SK-N-SH (cell line): ENCODE measurements at regions not wholly inside any gene's neighbourhood (a gene's known extent, or its start where the extent isn't known, plus 50 kb on each side); places are given as distances from the start of the nearest gene placed in this dataset.

Source experiments
- CTCF ChIA-PET: fragments of 300-600, 350-600 bp; formaldehyde crosslinking; extraction: SDS; loops from one replicate; lab custom pipeline; 2021; lab: Yijun Ruan, JAX
- POLR2A ChIA-PET: fragments of 350-600 bp; sonication (Branson Sonifier 250); formaldehyde crosslinking; extraction: SDS; loops from one replicate; lab custom pipeline; 2020; ENCODE audit warnings: antibody characterized with exemption, inconsistent platforms; lab: Yijun Ruan, JAX
- DNase-seq: peaks from one replicate; pipeline ENCODE4 v3.0.0; 2012
- H2AFZ ChIP-seq: fragments of 200-600 bp; sonication (generic); 2 replicates; pipeline ENCODE4 v1.8.1; 2016; ENCODE audit warnings: antibody characterized with exemption, mild to moderate bottlenecking, low read depth
- H3F3A ChIP-seq: fragments of 200-600 bp; sonication (generic); replicated peaks from 2 replicates; pipeline ENCODE3; 2016; ENCODE audit warnings: antibody characterized with exemption, mild to moderate bottlenecking; ENCODE audit not compliant: insufficient read depth
- H3K27ac ChIP-seq, 2 experiments: fragments of 200-500 bp in 1 of 2; fragments of 200-600 bp in 1 of 2; sonication (Bioruptor generic) in 1 of 2; sonication (generic), shearing (Covaris generic) in 1 of 2; 2 replicates each; pipeline versions ENCODE4 v1.5.1 to v1.6.1; 2014 to 2016; ENCODE audit warnings: low read depth in 2 of 2, inconsistent platforms in 1 of 2, low read length in 1 of 2, mild to moderate bottlenecking in 1 of 2, mixed read lengths in 1 of 2
- H3K27me3 ChIP-seq: fragments of 200-600 bp; sonication (generic), shearing (Covaris generic); 2 replicates; pipeline ENCODE4 v1.6.1; 2016; ENCODE audit warnings: mixed run types; ENCODE audit not compliant: insufficient read depth
- H3K36me3 ChIP-seq, 2 experiments: fragments of 200-500 bp in 1 of 2; fragments of 200-600 bp in 1 of 2; sonication (Bioruptor generic) in 1 of 2; sonication (generic) in 1 of 2; replicated peaks in 1 of 2; 2 replicates each; pipeline versions ENCODE3 to v1.5.1; 2014 to 2016; ENCODE audit warnings: low read length in 1 of 2, mild to moderate bottlenecking in 1 of 2; ENCODE audit not compliant: insufficient read depth in 2 of 2, control insufficient read depth in 1 of 2
- H3K4me1 ChIP-seq, 2 experiments: fragments of 200-500 bp in 1 of 2; fragments of 200-600 bp in 1 of 2; sonication (Bioruptor generic) in 1 of 2; sonication (generic), shearing (Covaris generic) in 1 of 2; 2 replicates each; pipeline versions ENCODE4 v1.5.1 to v1.6.1; 2014 to 2016; ENCODE audit warnings: low read depth in 1 of 2, low read length in 1 of 2, mixed run types in 1 of 2; ENCODE audit not compliant: insufficient read depth in 2 of 2, control insufficient read depth in 1 of 2
- H3K4me2 ChIP-seq: fragments of 200-600 bp; sonication (generic), shearing (Covaris generic); 2 replicates; pipeline ENCODE4 v1.6.1; 2017; ENCODE audit warnings: mixed run types
- H3K4me3 ChIP-seq, 2 experiments: fragments of 200-500 bp in 1 of 2; fragments of 200-600 bp in 1 of 2; sonication (Bioruptor generic) in 1 of 2; sonication (generic), shearing (Covaris generic) in 1 of 2; 2 replicates each; pipeline versions ENCODE4 v1.5.1 to v1.8.1; 2014 to 2016; ENCODE audit warnings: low read depth in 2 of 2, inconsistent platforms in 1 of 2, low read length in 1 of 2, mild to moderate bottlenecking in 1 of 2, mixed read lengths in 1 of 2, moderate library complexity in 1 of 2
- H3K79me2 ChIP-seq: fragments of 200-600 bp; sonication (generic); 2 replicates; pipeline ENCODE4 v1.8.1; 2017; ENCODE audit warnings: mild to moderate bottlenecking; ENCODE audit not compliant: insufficient read depth
- H3K9ac ChIP-seq: fragments of 200-600 bp; sonication (generic); 2 replicates; pipeline ENCODE4 v1.6.1; 2017; ENCODE audit warnings: mixed run types
- H3K9me2 ChIP-seq: fragments of 200-600 bp; sonication (generic); 2 replicates; pipeline ENCODE4 v1.6.1; 2017; ENCODE audit warnings: mixed run types
- H3K9me3 ChIP-seq: fragments of 200-600 bp; sonication (generic); 2 replicates; pipeline ENCODE4 v1.6.1; 2017; ENCODE audit warnings: mixed run types, mild to moderate bottlenecking, moderate library complexity
- H4K20me1 ChIP-seq: fragments of 200-600 bp; sonication (generic); 2 replicates; pipeline ENCODE4 v1.6.1; 2017; ENCODE audit warnings: mild to moderate bottlenecking, mixed run types; ENCODE audit not compliant: insufficient read depth
- EZH2phosphoT487 ChIP-seq: fragments of 200-600 bp; sonication (generic); IDR thresholded peaks from 2 replicates; pipeline ENCODE4 v1.6.1; 2017; ENCODE audit warnings: low read depth, mixed run types, mild to moderate bottlenecking, antibody characterized with exemption, moderate library complexity, borderline replicate concordance
- FOSL2 ChIP-seq: IDR thresholded peaks from 2 replicates; pipeline ENCODE4 v1.4.0; 2012; ENCODE audit warnings: low read depth, mild to moderate bottlenecking, moderate library complexity, borderline replicate concordance
- FOXJ3 ChIP-seq: sonication (generic); formaldehyde crosslinking; IDR thresholded peaks from 2 replicates; pipeline ENCODE4 v1.5.1; 2020; ENCODE audit warnings: mild to moderate bottlenecking, missing genetic modification reagents
- GABPA ChIP-seq: IDR thresholded peaks from 2 replicates; pipeline ENCODE4 v1.4.0; 2012; ENCODE audit warnings: low read depth, mild to moderate bottlenecking
- GATA2 ChIP-seq: sonication (generic); formaldehyde crosslinking; IDR thresholded peaks from 2 replicates; pipeline ENCODE4 v1.5.0; 2020; ENCODE audit warnings: mild to moderate bottlenecking, missing genetic modification reagents
- IRF3 ChIP-seq: fragments of 150-350 bp; IDR thresholded peaks from 2 replicates; pipeline ENCODE4 v1.6.1; 2016; ENCODE audit warnings: mild to moderate bottlenecking, low read depth, low read length
- MAX ChIP-seq: IDR thresholded peaks from 2 replicates; pipeline ENCODE4 v1.4.0; 2012; ENCODE audit warnings: low read depth
- MEF2A ChIP-seq: IDR thresholded peaks from 2 replicates; pipeline ENCODE4 v1.4.0; 2012; ENCODE audit warnings: low read depth, borderline replicate concordance
- MXI1 ChIP-seq: IDR thresholded peaks from 2 replicates; pipeline ENCODE4 v1.6.1; 2012; ENCODE audit warnings: mild to moderate bottlenecking, low read depth, low read length, improper control_type of control experiment
- NRF1 ChIP-seq: IDR thresholded peaks from 2 replicates; pipeline ENCODE4 v1.6.1; 2012; ENCODE audit warnings: low read depth, mild to moderate bottlenecking, low read length
- POLR2AphosphoS5 ChIP-seq: IDR thresholded peaks from 2 replicates; pipeline ENCODE4 v1.6.1; 2012; ENCODE audit warnings: low read depth, low read length
- RCOR1 ChIP-seq: fragments of 150-350 bp; IDR thresholded peaks from 2 replicates; pipeline ENCODE4 v1.6.1; 2017; ENCODE audit warnings: antibody characterized with exemption, low read length
- REST ChIP-seq: IDR thresholded peaks from 2 replicates; pipeline ENCODE4 v1.6.1; 2012; ENCODE audit warnings: mild to moderate bottlenecking, low read depth, low read length, moderate library complexity
- RFX5 ChIP-seq: IDR thresholded peaks from 2 replicates; pipeline ENCODE4 v1.6.1; 2012; ENCODE audit warnings: mild to moderate bottlenecking, improper control_type of control experiment, low read length
- SIN3A ChIP-seq: IDR thresholded peaks from 2 replicates; pipeline ENCODE4 v1.6.1; 2012; ENCODE audit warnings: low read depth, mild to moderate bottlenecking, low read length, moderate library complexity, borderline replicate concordance
- TAF1 ChIP-seq: IDR thresholded peaks from 2 replicates; pipeline ENCODE4 v1.6.1; 2012; ENCODE audit warnings: low read depth, mild to moderate bottlenecking, low read length, moderate library complexity, borderline replicate concordance
- TCF12 ChIP-seq: IDR thresholded peaks from 2 replicates; pipeline ENCODE4 v1.4.0; 2012
- TEAD4 ChIP-seq: IDR thresholded peaks from 2 replicates; pipeline ENCODE4 v1.4.0; 2012; ENCODE audit warnings: mild to moderate bottlenecking, borderline replicate concordance; ENCODE audit not compliant: insufficient read depth
- WGBS: methylation state at CpG from one replicate; pipeline ENCODE4 v1.1.6; 2017; ENCODE audit warnings: low lambda C conversion rate; 5-methylcytosine and 5-hydroxymethylcytosine counted together
- TF ChIP-seq, protein P1 (sequence below): IDR thresholded peaks from 2 replicates; pipeline ENCODE4 v1.4.0; 2012; ENCODE audit warnings: low read depth, borderline replicate concordance
- TF ChIP-seq, protein P2 (sequence below): fragments of 200-600 bp; sonication (generic); IDR thresholded peaks from 2 replicates; pipeline ENCODE4 v1.6.1; 2017; ENCODE audit warnings: antibody characterized with exemption, mild to moderate bottlenecking, moderate library complexity

GRCh38 chr9:126203313-126203712 is 123.3 kb upstream of the MVB12B start:
- ChIA-PET POLR2A (no interaction called here), CTCF (interaction anchor here (0.9 to 1.3 kb wide), 2 partner anchors 15 to 26 kb away, joined by 3 to 4 read pairs; no protein-coding TSS in a partner anchor)
- H3K27ac ChIP-seq = no peak overlapping the region
- H3K4me2 ChIP-seq = no peak overlapping the region
- no peaks in the 10 kb centered on the region for H3K9me2 ChIP-seq
- no peak overlapping the region for H3K9ac ChIP-seq
- H3K4me1 ChIP-seq = peaks cover 0 to 4% of the 10 kb centered on the region in 2 experiments; a peak in 1 of 4 replicates
- no peaks in the 10 kb centered on the region for H3F3A ChIP-seq
- no peak overlapping the region for H2AFZ ChIP-seq
- 72% methylated on average over 4 of the region's 5 CpGs for WGBS
- H3K4me3 ChIP-seq = no peak overlapping the region
- H3K79me2 ChIP-seq = no peaks in the 10 kb centered on the region
- no peaks in the 10 kb centered on the region for H4K20me1 ChIP-seq
- TF ChIP-seq FOXJ3 (CRISPR knock-in tag) = no peak
- no peak for TF ChIP-seq GABPA
- TF ChIP-seq, protein P1, sequence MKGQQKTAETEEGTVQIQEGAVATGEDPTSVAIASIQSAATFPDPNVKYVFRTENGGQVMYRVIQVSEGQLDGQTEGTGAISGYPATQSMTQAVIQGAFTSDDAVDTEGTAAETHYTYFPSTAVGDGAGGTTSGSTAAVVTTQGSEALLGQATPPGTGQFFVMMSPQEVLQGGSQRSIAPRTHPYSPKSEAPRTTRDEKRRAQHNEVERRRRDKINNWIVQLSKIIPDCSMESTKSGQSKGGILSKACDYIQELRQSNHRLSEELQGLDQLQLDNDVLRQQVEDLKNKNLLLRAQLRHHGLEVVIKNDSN = no peak
- no peaks in the 10 kb centered on the region for H3K9me3 ChIP-seq
- DNase-seq = no peak
- H3K36me3 ChIP-seq = no peaks in the 10 kb centered on the region
- no peaks in the 10 kb centered on the region; the same call in 1 of the 2 replicates for H3K27me3 ChIP-seq

- TF ChIP-seq GABPA (no peak), TCF12 (no peak), NRF1 (no peak), TEAD4 (no peak), GATA2 (CRISPR knock-in tag) (no peak), POLR2AphosphoS5 (no peak), IRF3 (no peak), EZH2phosphoT487 (no peak), RFX5 (no peak), MAX (no peak), RCOR1 (no peak), FOSL2 (no peak), SIN3A (no peak), MEF2A (no peak), REST (no peak), MXI1 (no peak), TAF1 (no peak)
- TF ChIP-seq, protein P2, sequence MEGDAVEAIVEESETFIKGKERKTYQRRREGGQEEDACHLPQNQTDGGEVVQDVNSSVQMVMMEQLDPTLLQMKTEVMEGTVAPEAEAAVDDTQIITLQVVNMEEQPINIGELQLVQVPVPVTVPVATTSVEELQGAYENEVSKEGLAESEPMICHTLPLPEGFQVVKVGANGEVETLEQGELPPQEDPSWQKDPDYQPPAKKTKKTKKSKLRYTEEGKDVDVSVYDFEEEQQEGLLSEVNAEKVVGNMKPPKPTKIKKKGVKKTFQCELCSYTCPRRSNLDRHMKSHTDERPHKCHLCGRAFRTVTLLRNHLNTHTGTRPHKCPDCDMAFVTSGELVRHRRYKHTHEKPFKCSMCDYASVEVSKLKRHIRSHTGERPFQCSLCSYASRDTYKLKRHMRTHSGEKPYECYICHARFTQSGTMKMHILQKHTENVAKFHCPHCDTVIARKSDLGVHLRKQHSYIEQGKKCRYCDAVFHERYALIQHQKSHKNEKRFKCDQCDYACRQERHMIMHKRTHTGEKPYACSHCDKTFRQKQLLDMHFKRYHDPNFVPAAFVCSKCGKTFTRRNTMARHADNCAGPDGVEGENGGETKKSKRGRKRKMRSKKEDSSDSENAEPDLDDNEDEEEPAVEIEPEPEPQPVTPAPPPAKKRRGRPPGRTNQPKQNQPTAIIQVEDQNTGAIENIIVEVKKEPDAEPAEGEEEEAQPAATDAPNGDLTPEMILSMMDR = no peak
- Histone ChIP-seq H3K9me3 (no peaks in the 10 kb centered on the region), H3K79me2 (no peaks in the 10 kb centered on the region), H3K4me1 (peaks cover 0 to 4% of the 10 kb centered on the region in 2 experiments; a peak in 1 of 4 replicates), H3K4me3 (no peak overlapping the region), H3K27me3 (no peaks in the 10 kb centered on the region; the same call in 1 of the 2 replicates), H3K36me3 (no peaks in the 10 kb centered on the region), H3K9ac (no peak overlapping the region), H2AFZ (no peak overlapping the region), H4K20me1 (no peaks in the 10 kb centered on the region), H3F3A (no peaks in the 10 kb centered on the region), H3K4me2 (no peak overlapping the region), H3K9me2 (no peaks in the 10 kb centered on the region), H3K27ac (no peak overlapping the region)
- POLR2A ChIA-PET = no interaction called here
- no peak for DNase-seq
- CTCF ChIA-PET = interaction anchor here (0.6 kb wide), 1 partner anchor 796 kb away, joined by 3 read pairs; no protein-coding TSS in a partner anchor
- WGBS = 79% methylated on average over 3 of the region's 5 CpGs
These were observed 122.4 kb upstream of the MVB12B start for GRCh38 chr9:126204197-126204596.
